ENCODE measurements at regions not wholly inside any gene's neighbourhood (a gene's known extent, or its start where the extent isn't known, plus 50 kb on each side); places are given as distances from the start of the nearest gene placed in this dataset.
"Not testable (repeated sequence)": the region's sequence is repeated elsewhere in the genome, so short reads cannot be mapped to it uniquely, and the experiment has no call there.

- Histone ChIP-seq H3K4me1 (ENCODE audit: control insufficient read depth in 2 of 2, insufficient read depth in 2 of 2, low read length in 2 of 2) (no peaks in the 10 kb centered on the region), H3K36me3 (ENCODE audit: control insufficient read depth in 2 of 2, insufficient read depth in 2 of 2, low read length in 2 of 2) (no peaks in the 10 kb centered on the region), H3K27me3 (ENCODE audit: control insufficient read depth in 2 of 2, insufficient read depth in 2 of 2, low read length in 2 of 2) (no peaks in the 10 kb centered on the region), H3K4me3 (ENCODE audit: low read length in 2 of 2) (no peak overlapping the region), H3K9me3 (ENCODE audit: control insufficient read depth in 2 of 2, low read length in 2 of 2) (no peaks in the 10 kb centered on the region), H3K9ac (ENCODE audit: low read depth in 1 of 2, low read length in 2 of 2) (no peak overlapping the region), H3K27ac (ENCODE audit: low read depth in 2 of 2, low read length in 2 of 2) (no peak overlapping the region)
Observed at GRCh38 chr14:38567703-38568102, 311.8 kb upstream of the CLEC14A start.

- Histone ChIP-seq H3K9ac (ENCODE audit: low read depth in 1 of 2, low read length in 2 of 2) (no peak overlapping the region), H3K27ac (ENCODE audit: low read depth in 2 of 2, low read length in 2 of 2) (no peak overlapping the region), H3K4me1 (ENCODE audit: control insufficient read depth in 2 of 2, insufficient read depth in 2 of 2, low read length in 2 of 2) (no peaks in the 10 kb centered on the region), H3K4me3 (ENCODE audit: low read length in 2 of 2) (no peak overlapping the region), H3K9me3 (ENCODE audit: control insufficient read depth in 2 of 2, low read length in 2 of 2) (no peaks in the 10 kb centered on the region), H3K36me3 (ENCODE audit: control insufficient read depth in 2 of 2, insufficient read depth in 2 of 2, low read length in 2 of 2) (no peaks in the 10 kb centered on the region), H3K27me3 (ENCODE audit: control insufficient read depth in 2 of 2, insufficient read depth in 2 of 2, low read length in 2 of 2) (no peaks in the 10 kb centered on the region)
Observed at GRCh38 chr14:38561657-38562056, 305.8 kb upstream of the CLEC14A start.

GRCh38 chr14:38559711-38560110 lies 303.8 kb upstream of the CLEC14A start:
- H3K27ac ChIP-seq (ENCODE audit: low read depth in 2 of 2, low read length in 2 of 2): no peak overlapping the region
- H3K4me1 ChIP-seq (ENCODE audit: control insufficient read depth in 2 of 2, insufficient read depth in 2 of 2, low read length in 2 of 2): no peaks in the 10 kb centered on the region
- no peaks in the 10 kb centered on the region for H3K27me3 ChIP-seq (ENCODE audit: control insufficient read depth in 2 of 2, insufficient read depth in 2 of 2, low read length in 2 of 2)
- no peaks in the 10 kb centered on the region for H3K9me3 ChIP-seq (ENCODE audit: control insufficient read depth in 2 of 2, low read length in 2 of 2)
- no peak overlapping the region for H3K9ac ChIP-seq (ENCODE audit: low read depth in 1 of 2, low read length in 2 of 2)
- H3K4me3 ChIP-seq (ENCODE audit: low read length in 2 of 2): no peak overlapping the region
- H3K36me3 ChIP-seq (ENCODE audit: control insufficient read depth in 2 of 2, insufficient read depth in 2 of 2, low read length in 2 of 2): no peaks in the 10 kb centered on the region

DNA sequence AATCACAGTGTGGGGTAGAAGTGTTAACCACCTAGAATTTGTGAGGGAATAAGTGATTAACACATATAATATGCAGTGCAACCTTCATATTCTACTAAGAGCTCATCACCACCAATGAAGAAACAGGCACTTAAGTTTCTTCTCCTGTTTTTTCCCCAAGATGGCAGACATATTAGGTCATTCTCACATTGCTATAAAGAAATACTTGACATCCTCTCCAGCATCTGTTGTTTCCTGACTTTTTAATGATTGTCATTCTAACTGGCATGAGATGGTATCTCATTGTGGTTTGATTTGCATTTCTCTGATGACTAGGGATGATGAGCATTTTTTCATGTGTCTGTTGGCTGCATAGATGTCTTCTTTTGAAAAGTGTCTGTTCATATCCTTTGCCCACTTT lies 301.5 kb upstream of the CLEC14A start:
- not testable (repeated sequence) for H3K27me3 ChIP-seq (ENCODE audit: control insufficient read depth in 2 of 2, insufficient read depth in 2 of 2, low read length in 2 of 2); H3K9ac ChIP-seq (ENCODE audit: low read depth in 1 of 2, low read length in 2 of 2); H3K4me1 ChIP-seq (ENCODE audit: control insufficient read depth in 2 of 2, insufficient read depth in 2 of 2, low read length in 2 of 2); H3K9me3 ChIP-seq (ENCODE audit: control insufficient read depth in 2 of 2, low read length in 2 of 2); H3K36me3 ChIP-seq (ENCODE audit: control insufficient read depth in 2 of 2, insufficient read depth in 2 of 2, low read length in 2 of 2); H3K4me3 ChIP-seq (ENCODE audit: low read length in 2 of 2); H3K27ac ChIP-seq (ENCODE audit: low read depth in 2 of 2, low read length in 2 of 2)

- H3K27ac ChIP-seq (ENCODE audit: low read depth in 2 of 2, low read length in 2 of 2): no peak overlapping the region
- no peaks in the 10 kb centered on the region for H3K4me1 ChIP-seq (ENCODE audit: control insufficient read depth in 2 of 2, insufficient read depth in 2 of 2, low read length in 2 of 2)
- H3K4me3 ChIP-seq (ENCODE audit: low read length in 2 of 2): no peak overlapping the region
- H3K27me3 ChIP-seq (ENCODE audit: control insufficient read depth in 2 of 2, insufficient read depth in 2 of 2, low read length in 2 of 2): no peaks in the 10 kb centered on the region
- H3K9me3 ChIP-seq (ENCODE audit: control insufficient read depth in 2 of 2, low read length in 2 of 2): no peaks in the 10 kb centered on the region
- H3K36me3 ChIP-seq (ENCODE audit: control insufficient read depth in 2 of 2, insufficient read depth in 2 of 2, low read length in 2 of 2): no peaks in the 10 kb centered on the region
- no peak overlapping the region for H3K9ac ChIP-seq (ENCODE audit: low read depth in 1 of 2, low read length in 2 of 2)
Observed at GRCh38 chr14:38556252-38556651, 300.4 kb upstream of the CLEC14A start.

- H3K4me3 ChIP-seq (ENCODE audit: low read length in 2 of 2): no peak overlapping the region
- H3K9me3 ChIP-seq (ENCODE audit: control insufficient read depth in 2 of 2, low read length in 2 of 2): no peaks in the 10 kb centered on the region
- no peaks in the 10 kb centered on the region for H3K36me3 ChIP-seq (ENCODE audit: control insufficient read depth in 2 of 2, insufficient read depth in 2 of 2, low read length in 2 of 2)
- H3K27ac ChIP-seq (ENCODE audit: low read depth in 2 of 2, low read length in 2 of 2): no peak overlapping the region
- H3K27me3 ChIP-seq (ENCODE audit: control insufficient read depth in 2 of 2, insufficient read depth in 2 of 2, low read length in 2 of 2): no peaks in the 10 kb centered on the region
- H3K9ac ChIP-seq (ENCODE audit: low read depth in 1 of 2, low read length in 2 of 2): no peak overlapping the region
- no peaks in the 10 kb centered on the region for H3K4me1 ChIP-seq (ENCODE audit: control insufficient read depth in 2 of 2, insufficient read depth in 2 of 2, low read length in 2 of 2)
Observed at GRCh38 chr14:38554026-38554425, 298.1 kb upstream of the CLEC14A start.

GRCh38 chr14:38553586-38553985 lies 297.7 kb upstream of the CLEC14A start:
- Histone ChIP-seq H3K27ac (ENCODE audit: low read depth in 2 of 2, low read length in 2 of 2) (no peak overlapping the region), H3K4me1 (ENCODE audit: control insufficient read depth in 2 of 2, insufficient read depth in 2 of 2, low read length in 2 of 2) (no peaks in the 10 kb centered on the region), H3K36me3 (ENCODE audit: control insufficient read depth in 2 of 2, insufficient read depth in 2 of 2, low read length in 2 of 2) (no peaks in the 10 kb centered on the region), H3K9me3 (ENCODE audit: control insufficient read depth in 2 of 2, low read length in 2 of 2) (no peaks in the 10 kb centered on the region), H3K4me3 (ENCODE audit: low read length in 2 of 2) (no peak overlapping the region), H3K27me3 (ENCODE audit: control insufficient read depth in 2 of 2, insufficient read depth in 2 of 2, low read length in 2 of 2) (no peaks in the 10 kb centered on the region), H3K9ac (ENCODE audit: low read depth in 1 of 2, low read length in 2 of 2) (no peak overlapping the region)

GRCh38 chr14:38549564-38549963 lies 293.7 kb upstream of the CLEC14A start:
- Histone ChIP-seq H3K27me3 (ENCODE audit: control insufficient read depth in 2 of 2, insufficient read depth in 2 of 2, low read length in 2 of 2) (no peaks in the 10 kb centered on the region), H3K36me3 (ENCODE audit: control insufficient read depth in 2 of 2, insufficient read depth in 2 of 2, low read length in 2 of 2) (no peaks in the 10 kb centered on the region), H3K27ac (ENCODE audit: low read depth in 2 of 2, low read length in 2 of 2) (no peak overlapping the region), H3K4me1 (ENCODE audit: control insufficient read depth in 2 of 2, insufficient read depth in 2 of 2, low read length in 2 of 2) (no peaks in the 10 kb centered on the region), H3K9ac (ENCODE audit: low read depth in 1 of 2, low read length in 2 of 2) (no peak overlapping the region), H3K4me3 (ENCODE audit: low read length in 2 of 2) (no peak overlapping the region), H3K9me3 (ENCODE audit: control insufficient read depth in 2 of 2, low read length in 2 of 2) (no peaks in the 10 kb centered on the region)

- H3K4me3 ChIP-seq (ENCODE audit: low read length in 2 of 2): no peak overlapping the region
Observed at GRCh38 chr14:38547961-38548490, 292.1 kb upstream of the CLEC14A start.

DNA sequence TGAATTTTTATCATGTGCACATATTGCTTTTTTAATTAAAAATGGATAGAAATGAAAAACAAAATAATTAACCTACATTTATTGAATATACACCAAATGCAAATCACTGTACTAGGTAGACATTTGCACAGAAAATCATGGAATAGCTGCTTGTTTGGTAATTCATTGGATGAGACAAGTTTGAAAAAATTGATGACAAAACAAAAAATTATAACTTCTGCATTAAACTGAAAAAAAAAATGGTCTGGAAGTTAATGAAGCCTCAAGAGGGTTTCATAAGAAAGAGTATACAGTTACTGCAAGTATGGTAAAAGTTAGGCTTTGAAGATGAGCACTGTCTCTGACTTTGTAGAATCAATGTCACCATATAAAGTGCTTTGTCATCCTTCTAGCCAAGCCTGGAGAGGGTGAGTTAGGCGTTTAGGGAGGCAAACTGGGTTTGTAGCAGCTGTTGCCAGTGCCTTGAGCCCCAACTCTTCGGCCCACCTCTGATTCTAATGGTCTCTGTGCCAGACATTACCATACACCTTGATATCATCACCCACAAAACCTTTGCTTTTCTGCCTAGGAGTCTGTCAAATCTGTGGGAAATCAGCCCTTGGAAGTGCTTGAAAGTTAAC lies 291.1 kb upstream of the CLEC14A start:
- Histone ChIP-seq H3K27ac (ENCODE audit: low read depth in 2 of 2, low read length in 2 of 2) (no peak overlapping the region), H3K27me3 (ENCODE audit: control insufficient read depth in 2 of 2, insufficient read depth in 2 of 2, low read length in 2 of 2) (no peaks in the 10 kb centered on the region), H3K4me1 (ENCODE audit: control insufficient read depth in 2 of 2, insufficient read depth in 2 of 2, low read length in 2 of 2) (no peaks in the 10 kb centered on the region), H3K9ac (ENCODE audit: low read depth in 1 of 2, low read length in 2 of 2) (no peak overlapping the region), H3K4me3 (ENCODE audit: low read length in 2 of 2) (no peak overlapping the region), H3K9me3 (ENCODE audit: control insufficient read depth in 2 of 2, low read length in 2 of 2) (no peaks in the 10 kb centered on the region), H3K36me3 (ENCODE audit: control insufficient read depth in 2 of 2, insufficient read depth in 2 of 2, low read length in 2 of 2) (no peaks in the 10 kb centered on the region)

More at GRCh38 chr14:38547961-38548490, 292.1 kb upstream of the CLEC14A start:
- Histone ChIP-seq H3K27ac (ENCODE audit: low read depth in 2 of 2, low read length in 2 of 2) (no peak overlapping the region), H3K4me1 (ENCODE audit: control insufficient read depth in 2 of 2, insufficient read depth in 2 of 2, low read length in 2 of 2) (no peaks in the 10 kb centered on the region), H3K27me3 (ENCODE audit: control insufficient read depth in 2 of 2, insufficient read depth in 2 of 2, low read length in 2 of 2) (no peaks in the 10 kb centered on the region), H3K36me3 (ENCODE audit: control insufficient read depth in 2 of 2, insufficient read depth in 2 of 2, low read length in 2 of 2) (no peaks in the 10 kb centered on the region), H3K9me3 (ENCODE audit: control insufficient read depth in 2 of 2, low read length in 2 of 2) (no peaks in the 10 kb centered on the region), H3K9ac (ENCODE audit: low read depth in 1 of 2, low read length in 2 of 2) (no peak overlapping the region)
